Activated CD8-positive, alpha-beta memory T cell treated with anti-CD3 and anti-CD28 coated beads, Interleukin-2, amount 50 U/mL, for 48 hours (primary cell): ENCODE measurements at regions not wholly inside any gene's neighbourhood (a gene's known extent, or its start where the extent isn't known, plus 50 kb on each side); places are given as distances from the start of the nearest gene placed in this dataset.

Experiments
- DNase-seq: peaks from one replicate; pipeline ENCODE4 v3.0.0-alpha.2; 2020

- DNase-seq: no peak
These were observed 225.8 kb downstream of the ETS1 start for GRCh38 chr11:128361451-128362020.

DNA sequence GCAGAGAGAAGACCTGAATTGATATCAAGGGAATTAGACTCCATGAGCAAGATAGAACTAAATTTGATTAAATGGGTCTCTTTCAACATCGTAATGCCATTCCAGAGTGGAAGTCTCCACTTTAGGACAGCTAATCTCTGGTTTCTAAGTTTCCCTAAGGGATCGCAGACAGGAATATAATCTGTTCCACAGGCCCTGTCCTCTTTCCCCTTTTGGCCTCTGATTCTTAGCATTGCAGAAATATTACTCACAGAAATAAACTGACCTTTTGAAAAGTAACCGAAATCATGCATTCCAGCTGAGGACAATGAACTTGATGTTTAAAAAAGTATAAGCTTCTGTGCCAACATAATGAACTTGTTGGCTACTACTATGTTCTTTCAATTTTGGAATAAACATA lies 227.8 kb downstream of the ETS1 start:
- no peak for DNase-seq

- no peak for DNase-seq
These were observed 230.3 kb downstream of the ETS1 start for GRCh38 chr11:128357073-128357472.

GRCh38 chr11:128355558-128355957 lies 231.8 kb downstream of the ETS1 start:
- DNase-seq: no peak

DNA sequence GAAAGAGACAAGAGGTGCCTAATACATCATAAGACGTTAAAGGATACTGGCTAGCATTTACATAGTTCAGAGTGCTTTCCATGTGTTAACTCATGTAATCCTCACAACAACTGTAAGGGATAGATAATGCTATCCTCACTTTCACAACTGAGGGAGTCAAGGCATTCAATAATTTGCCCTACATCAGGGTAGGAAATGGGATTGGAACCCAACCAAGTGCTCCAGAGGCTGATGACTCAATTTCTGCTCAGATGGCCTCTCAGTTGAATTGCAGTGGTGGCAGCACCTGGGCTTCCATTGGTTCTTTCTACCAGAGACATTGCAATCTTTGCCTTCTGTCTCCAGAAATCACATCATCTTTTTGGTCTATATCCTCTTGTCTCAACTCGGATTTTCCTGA lies 232.9 kb downstream of the ETS1 start:
- no peak for DNase-seq

- DNase-seq: no peak
These were observed 236.2 kb downstream of the ETS1 start for GRCh38 chr11:128351168-128351567.

DNA sequence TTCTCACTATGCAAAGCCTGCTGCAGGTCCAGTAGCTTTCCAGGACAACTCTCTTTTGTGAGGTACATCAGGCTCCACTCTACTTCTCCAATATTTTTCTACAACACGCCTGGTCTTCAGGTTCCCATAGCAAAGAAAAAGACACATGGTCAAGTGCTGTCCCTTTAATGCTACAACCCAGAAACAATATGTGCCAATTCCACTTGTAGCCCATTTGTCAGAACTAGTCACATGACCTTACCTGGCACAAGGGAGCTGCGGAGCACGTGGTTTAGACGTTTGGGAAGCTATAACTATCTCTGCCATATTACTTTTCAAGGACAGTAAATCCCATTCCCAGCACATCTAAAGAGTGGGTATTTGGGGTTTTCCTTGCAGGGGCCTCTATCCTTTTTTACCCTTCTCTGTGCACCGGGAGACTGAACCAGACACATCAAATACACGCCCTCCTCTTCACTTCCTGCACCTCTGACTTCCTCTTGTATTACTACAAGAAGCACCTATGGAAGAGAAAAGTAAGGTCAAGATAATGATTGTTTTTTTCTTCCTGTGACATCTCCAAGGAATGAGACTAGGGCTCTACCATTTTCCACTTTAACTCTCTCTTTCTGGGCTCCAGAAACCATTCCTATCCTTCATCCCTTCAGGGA lies 237.6 kb downstream of the ETS1 start:
- no peak for DNase-seq

GRCh38 chr11:128346804-128347203 lies 240.6 kb downstream of the ETS1 start:
- no peak for DNase-seq

GRCh38 chr11:128345316-128345715 lies 242.0 kb downstream of the ETS1 start:
- DNase-seq: no peak

GRCh38 chr11:128343870-128344269 lies 243.5 kb downstream of the ETS1 start:
- DNase-seq: no peak

- DNase-seq: no peak
These were observed 244.2 kb downstream of the ETS1 start for GRCh38 chr11:128343135-128343514.

- peak; percentile 84 for DNase-seq
These were observed 244.7 kb downstream of the ETS1 start for GRCh38 chr11:128342511-128343134.

DNA sequence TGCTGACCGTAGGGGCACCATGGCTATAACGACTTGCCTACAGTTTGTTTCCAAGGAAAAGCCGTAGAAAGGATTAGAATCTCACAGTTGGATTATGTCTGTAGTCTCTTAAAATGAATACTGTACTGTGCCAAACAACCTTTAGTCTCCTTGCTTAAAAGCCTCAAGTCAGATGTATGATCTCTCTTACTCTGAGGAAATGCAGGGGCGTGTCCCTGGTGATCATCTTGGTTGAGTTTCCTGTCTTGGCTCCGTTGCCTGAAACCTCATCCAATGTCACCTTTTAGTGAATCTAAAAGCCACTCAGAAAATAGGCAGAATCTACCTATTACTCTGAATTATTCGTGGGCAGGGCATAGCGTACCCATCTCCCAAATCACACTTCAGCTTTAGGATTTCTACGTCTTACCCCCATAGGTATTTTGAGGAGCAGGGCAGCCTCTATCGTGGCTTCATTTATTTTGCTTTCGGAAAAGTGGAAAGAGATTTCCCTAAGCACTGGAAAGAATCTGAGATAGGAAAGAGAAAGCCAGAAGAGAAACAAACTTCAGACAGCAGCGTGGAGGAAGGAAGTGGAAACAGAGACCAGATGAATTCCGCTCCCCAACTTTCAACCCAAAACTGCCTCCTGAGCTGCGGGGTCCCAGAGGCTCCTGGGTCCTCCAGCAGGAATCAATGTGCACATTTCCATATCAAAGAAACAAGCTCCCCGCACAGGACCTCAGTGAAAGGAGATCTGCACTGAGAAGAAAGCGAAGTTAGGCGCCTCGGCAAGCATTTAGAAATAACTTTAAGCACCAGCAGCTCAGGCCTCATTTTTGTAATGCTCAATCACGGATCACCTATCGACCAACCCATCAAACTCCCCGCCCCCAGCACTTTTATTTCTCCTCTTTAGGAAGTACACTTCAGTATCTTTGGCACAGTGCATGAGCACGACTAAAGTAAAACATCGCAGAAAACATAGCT lies 245.8 kb downstream of the ETS1 start:
- no peak for DNase-seq

DNA sequence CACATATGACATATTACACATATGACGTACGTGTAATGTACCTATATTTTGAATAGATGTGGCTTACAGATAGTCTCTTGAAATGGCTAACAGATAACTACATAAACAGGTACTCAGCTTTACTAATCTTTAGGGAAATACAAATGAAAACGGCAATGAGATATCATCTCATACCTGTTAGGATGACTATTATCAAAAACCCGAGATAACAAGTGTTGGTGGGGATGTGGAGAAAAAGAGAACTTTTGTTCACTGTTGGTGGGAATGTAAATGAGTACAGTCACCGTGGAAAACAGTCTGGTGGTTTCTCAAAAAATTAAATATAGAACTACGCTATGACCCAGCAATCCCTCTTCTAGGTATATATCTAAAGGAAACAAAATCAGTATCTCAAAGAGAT lies 247.6 kb downstream of the ETS1 start:
- no peak for DNase-seq

GRCh38 chr11:128338811-128339210 lies 248.5 kb downstream of the ETS1 start:
- no peak for DNase-seq

- no peak for DNase-seq
These were observed 251.2 kb downstream of the ETS1 start for GRCh38 chr11:128336203-128336602.

GRCh38 chr11:128335729-128336128 lies 251.6 kb downstream of the ETS1 start:
- DNase-seq: no peak

DNA sequence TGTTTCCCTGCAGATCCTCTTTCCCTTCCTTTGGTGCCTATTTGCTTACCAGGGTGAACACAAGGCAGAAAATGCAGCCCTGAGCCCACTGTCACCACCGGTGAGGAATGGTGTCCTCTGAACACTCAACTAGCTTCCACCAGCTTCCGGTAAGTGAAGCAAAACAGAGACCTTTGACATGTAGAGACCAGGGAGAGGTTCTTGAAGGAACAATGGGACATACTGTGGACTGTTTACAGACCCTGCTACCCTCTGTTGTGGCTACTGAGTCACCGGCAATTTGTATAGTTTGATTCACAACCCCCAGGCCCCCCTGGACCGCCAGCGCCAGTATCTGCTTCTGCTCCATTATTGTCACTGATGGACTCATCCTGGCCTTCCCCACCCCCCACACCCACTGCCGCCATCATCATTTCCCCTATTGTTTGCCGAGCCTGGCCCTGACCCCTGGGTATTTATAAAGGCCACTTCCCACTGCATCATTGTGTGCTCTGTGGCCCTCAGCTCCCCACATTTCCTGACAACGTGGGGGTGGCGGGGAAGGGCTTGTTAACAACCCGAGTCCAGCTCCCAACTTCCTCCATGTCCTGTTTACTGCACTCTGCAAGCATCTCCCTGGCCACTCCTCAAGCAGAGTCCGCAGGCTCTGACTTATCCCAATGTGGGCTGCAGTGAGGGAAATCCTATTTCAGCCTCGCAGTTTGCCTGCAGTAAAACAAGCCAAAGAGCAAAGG lies 252.9 kb downstream of the ETS1 start:
- DNase-seq: no peak

- DNase-seq: no peak
These were observed 256.0 kb downstream of the ETS1 start for GRCh38 chr11:128331317-128331716.

DNA sequence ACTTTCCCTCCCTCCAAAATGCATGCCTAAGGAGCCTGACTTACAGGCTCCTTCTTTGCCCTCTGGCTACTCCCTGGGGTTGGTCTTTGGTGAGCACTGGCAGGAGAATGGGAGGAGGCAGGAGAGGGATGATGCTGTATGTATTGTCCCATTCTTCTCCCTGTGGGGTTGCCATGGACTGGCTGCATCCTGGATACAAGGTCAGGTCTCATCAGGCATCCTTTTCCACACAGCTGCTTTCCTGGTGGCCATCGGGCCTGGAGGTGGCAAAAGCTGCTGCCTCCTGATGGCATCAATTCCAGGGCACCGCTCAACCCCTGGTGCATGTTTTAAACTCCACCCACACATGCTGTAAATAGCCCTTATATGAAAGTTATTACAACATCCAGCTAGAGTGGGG lies 257.2 kb downstream of the ETS1 start:
- DNase-seq: no peak

DNA sequence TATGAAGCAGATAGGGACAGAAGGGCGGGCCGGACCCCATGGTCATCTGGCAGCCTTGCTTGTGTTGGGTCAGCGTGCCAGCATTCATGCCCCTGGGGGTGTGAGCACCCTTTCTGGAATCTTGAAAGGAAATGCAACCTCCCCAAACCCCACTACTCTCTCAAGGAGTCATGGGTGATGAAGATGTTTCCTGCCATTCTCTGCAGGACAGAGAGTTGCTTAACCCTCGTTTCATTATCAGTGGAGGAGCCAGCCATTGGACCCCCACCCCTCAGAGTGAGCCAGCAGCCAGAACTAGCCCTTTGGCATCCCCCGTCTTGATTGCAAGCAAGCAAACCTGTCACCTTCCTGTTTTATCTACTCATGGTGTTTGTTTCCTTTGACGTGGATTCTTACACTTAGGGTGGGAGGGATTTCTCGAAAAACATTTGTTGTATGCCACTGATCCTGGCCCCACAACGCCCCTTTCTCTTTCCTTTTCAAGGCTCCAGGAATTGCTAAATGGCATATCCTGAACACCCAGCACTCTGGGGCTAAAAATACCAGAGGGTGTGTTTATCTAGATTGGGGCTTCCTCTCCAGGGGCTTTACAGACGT lies 258.3 kb downstream of the ETS1 start:
- no peak for DNase-seq

DNA sequence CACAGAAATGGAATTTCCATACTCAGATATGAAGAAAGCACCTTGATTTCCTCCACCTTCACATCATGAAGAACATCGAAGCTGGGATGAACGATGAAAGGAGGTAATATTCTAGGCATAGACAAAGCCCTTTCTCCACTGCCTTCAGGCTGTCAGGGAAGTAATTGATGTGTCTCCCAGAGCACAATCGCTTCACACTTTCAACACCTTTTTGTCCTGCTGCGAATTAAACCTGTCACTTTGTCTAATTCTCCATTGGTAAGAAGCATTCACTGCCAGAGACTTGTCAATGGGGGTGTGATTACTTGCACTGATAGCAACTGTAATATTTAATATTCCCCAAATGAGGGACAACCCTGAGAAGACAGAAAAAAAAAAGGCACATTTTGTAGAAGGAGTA lies 260.1 kb downstream of the ETS1 start:
- DNase-seq: no peak
